Jurkat, Clone E6-1 (cell line): ENCODE measurements at regions not wholly inside any gene's neighbourhood (a gene's known extent, or its start where the extent isn't known, plus 50 kb on each side); places are given as distances from the start of the nearest gene placed in this dataset.
"Not testable (repeated sequence)": the region's sequence is repeated elsewhere in the genome, so short reads cannot be mapped to it uniquely, and the experiment has no call there.

Source experiments
- DNase-seq: peaks from one replicate; pipeline ENCODE4 v3.0.0-alpha.2; 2011; ENCODE audit warnings: low read depth, low spot score
- H3K4me3 ChIP-seq: 2 replicates; pipeline ENCODE4 v1.5.1; 2011; ENCODE audit warnings: mild to moderate bottlenecking, low read length, control low read depth, moderate library complexity

DNA sequence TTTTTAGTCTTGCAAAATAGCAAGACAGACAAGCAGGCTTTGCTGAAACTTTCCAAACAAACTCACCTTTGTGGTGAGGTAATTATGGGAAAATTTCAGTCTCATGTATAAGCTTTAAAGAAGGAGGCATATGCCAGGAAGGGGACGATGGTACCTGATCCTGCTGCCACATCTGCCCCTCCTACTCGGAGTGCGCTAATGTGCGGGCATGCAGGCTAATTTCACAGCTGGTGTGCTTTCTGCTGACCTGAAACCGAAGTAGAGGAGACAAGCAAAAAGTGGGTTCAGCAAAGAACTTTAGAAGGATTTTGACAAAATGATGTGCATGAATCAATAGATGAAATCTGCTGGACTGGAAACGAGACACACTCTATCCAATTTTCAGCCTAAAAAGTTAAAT, 117.1 kb upstream of the IRX4 start:
- H3K4me3 ChIP-seq, result no peak overlapping the region
- no peak for DNase-seq

DNA sequence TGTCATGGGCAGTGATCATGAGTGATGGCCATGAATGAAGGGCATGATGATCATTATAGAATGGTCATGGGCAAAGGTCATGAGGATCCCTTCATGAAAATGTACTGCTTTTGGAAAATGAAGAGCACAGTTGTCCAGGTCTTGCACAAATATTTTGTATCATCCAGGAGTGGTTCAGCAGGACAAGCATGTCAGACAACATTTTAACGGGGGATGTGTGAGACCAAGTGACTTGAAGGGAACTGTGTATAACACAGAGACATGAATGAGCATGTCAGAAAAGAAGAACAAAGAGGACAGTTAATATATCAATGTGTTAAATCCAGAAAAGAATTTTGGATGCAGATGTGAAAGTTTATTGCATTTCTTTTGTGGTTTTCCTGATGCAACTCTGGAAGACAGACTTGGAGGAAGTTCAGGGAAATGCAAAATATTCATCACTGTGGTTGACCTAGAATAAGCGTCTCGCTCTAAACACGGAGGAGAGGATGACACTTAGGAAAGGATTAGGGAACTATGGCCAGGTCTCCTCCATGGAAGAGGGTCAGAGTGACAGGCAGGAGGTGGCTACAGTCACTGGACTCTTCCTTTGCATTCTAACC, 116.1 kb upstream of the IRX4 start:
- no peak overlapping the region for H3K4me3 ChIP-seq
- DNase-seq, result no peak

DNA sequence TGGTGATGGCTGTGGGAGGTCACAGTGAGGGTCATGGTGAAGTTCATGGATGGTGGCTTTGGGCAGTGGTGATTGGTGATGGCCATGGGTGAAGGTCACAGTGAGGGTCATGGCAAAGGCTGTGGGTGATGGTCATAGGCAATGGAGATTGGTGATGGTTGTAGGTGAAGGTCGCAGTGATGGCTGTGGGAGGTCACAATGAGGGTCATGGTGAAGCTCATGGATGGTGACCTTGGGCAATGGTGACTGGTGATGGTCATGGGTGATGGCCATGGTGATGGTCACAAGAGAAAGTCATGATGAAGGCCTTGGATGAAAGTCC, 115.6 kb upstream of the IRX4 start:
- no peak overlapping the region for H3K4me3 ChIP-seq
- DNase-seq, result no peak

DNA sequence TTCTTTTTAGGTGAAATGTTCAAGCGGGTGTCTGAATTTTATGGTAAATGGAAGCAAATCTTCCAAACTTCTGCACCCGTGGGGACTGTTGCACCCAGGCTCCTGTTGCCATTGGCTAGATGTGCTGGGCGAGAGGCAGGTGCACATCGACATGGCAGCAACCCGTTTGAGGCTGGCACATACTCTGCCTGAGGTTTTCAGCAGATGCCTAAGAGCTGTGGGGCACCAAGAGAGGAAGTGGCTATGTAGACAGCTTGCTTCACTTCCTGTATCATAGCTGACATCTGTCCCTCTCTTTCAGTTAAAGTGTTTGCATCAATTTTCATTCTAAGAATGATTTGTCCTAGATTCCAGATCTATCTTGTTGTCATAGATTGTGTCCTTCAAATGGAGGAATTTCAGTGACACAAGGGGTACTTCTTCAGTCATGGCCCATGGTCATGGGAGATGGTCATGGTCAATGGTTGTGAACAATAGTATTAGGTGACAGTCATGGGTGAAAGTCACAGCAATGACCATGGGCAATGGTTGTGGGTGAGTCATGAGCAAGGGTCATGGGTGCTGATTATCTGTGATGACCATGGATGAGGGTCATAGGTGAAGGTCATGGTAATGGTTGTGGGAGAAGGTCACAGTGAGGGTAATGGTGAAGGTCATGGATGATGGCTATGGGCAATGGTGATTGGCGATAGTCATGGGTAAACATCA, 115.1 kb upstream of the IRX4 start:
- H3K4me3 ChIP-seq, result no peak overlapping the region
- DNase-seq, result peak; percentile 96

DNA sequence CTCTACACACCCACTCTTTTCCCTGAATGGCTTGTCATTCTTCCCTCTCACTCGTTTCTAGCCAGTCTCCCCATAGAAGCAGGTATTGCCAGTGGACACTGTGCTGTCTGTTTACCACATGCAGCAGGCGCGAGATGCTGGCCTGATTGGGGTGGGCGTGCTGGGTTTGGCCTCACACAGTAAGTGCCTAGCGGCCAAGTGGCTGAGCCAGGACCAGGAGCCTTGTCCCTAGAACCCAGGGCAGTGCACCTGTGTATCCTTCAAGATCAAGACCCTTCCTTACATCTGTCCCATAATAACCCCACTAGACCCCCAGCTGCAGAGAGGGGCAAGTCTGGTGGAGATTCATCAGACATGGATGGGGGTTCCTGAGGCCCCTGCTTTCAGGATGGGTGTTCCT, 112.8 kb upstream of the IRX4 start:
- DNase-seq, result no peak
- H3K4me3 ChIP-seq, result no peak overlapping the region

DNA sequence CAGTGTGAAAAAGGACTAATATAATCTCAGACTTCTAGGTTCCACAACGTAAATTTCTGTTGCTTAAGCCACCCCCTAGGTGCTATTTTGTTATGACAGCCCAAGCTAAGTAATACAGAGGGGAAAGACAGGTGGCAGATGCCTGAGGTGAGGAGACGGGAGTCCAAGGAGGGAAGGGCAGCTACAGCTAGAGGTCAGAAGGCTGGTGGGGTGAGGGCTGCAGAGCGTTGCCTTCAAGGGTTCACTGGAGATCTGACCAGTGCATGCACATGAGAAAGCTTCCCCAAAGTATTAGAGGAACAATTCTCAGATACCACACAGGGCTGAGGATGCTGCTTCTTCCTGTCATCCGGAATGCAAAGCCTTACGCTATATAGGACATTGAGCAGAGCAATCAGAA, 104.7 kb upstream of the IRX4 start:
- H3K4me3 ChIP-seq, result no peak overlapping the region
- no peak for DNase-seq

DNA sequence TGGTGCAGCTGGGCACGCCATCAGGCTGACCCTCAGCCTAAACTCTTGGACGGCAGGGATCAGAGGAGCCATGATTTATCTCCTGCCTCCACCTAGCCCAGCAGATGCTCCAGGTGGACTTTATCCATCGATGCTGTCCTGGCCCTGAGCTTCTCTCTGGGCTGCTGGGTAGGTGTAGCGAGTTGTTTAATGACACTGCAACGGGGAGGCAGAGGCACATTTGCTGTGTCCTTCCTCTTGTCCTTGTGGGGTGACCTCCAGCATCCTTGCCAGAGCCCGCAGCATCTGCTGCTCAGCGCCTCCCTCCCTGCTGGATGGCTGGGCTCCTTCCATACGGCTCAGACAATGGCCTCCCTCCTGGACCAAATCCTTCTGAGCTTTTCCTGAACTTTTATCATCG, 103.1 kb upstream of the IRX4 start:
- H3K4me3 ChIP-seq, result no peak overlapping the region
- DNase-seq, result no peak

DNA sequence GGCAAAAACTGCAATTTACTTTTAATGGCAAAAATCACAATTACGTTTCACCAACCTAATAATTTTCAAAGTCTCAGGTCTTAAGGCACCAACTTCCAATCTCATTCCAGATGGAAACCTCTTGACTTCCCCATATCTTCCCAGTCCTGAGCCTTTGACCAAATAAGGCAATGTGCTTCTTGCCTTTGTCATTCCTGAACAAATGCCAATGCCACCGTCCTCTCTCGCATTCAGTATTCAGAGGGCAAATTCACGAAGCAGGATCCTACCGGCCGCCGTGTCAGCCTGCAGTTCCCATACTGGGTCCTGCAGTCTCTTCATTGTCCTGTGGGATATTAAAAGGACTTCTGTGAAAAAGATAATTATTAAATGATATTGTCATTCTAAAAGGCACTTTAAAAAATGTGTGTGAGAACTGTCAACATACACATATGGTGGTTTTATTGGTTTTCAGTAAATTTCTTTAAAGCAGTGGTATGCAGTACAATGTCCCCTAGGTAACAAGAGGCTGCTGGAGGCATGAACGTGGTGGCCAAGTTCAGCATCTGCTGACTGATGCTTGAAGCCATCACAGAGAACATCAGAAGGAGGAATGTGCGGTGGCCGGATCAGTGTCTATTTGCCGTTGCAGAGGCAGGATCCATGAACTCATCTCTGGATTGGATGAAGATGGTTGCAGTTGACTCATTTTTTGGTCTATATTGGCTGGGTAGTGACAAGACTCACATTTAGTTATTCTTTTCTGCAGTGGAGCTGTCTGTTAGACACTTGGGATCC, 101.4 kb upstream of the IRX4 start:
- no peak overlapping the region for H3K4me3 ChIP-seq
- DNase-seq, result no peak

DNA sequence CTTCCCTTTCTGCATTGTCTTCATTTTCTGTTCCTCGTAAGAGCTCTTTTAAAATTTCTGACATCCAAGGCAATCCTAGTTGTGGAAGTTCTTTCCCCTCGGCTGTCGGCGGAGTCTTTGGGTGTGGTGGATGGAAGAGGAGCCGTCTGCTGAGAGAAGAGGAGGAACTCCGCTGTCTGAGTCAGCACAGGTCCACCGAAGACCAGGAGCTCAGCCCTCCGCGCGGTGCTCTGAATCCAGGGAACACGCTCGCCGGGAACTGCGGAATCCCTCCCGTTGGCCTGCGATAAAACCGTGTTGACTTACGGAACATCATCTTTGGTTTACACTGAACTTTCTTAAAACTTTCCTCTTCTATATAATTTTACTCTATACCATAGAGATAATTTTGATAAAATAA, 100.7 kb upstream of the IRX4 start:
- H3K4me3 ChIP-seq, result no peak overlapping the region
- no peak for DNase-seq

DNA sequence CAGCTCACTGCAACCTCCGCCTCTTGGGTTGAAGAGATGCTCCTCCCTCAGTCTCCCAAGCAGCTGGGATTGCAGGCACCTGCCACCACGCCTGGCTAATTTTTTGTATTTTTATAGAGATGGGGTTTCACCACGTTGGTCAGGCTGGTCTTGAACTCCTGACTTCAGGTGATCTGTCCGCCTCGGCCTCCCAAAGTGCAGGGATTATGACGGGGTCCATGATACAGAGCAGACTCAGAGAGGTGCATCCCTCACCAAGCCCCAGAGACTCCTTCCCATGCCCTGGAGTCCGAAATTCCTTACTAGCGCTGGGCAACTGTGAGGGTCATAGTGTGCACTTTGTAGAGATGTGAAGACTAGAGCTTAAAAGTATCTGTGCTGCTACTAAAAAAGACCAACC, 99.8 kb upstream of the IRX4 start:
- H3K4me3 ChIP-seq, DNase-seq: not testable (repeated sequence)

DNA sequence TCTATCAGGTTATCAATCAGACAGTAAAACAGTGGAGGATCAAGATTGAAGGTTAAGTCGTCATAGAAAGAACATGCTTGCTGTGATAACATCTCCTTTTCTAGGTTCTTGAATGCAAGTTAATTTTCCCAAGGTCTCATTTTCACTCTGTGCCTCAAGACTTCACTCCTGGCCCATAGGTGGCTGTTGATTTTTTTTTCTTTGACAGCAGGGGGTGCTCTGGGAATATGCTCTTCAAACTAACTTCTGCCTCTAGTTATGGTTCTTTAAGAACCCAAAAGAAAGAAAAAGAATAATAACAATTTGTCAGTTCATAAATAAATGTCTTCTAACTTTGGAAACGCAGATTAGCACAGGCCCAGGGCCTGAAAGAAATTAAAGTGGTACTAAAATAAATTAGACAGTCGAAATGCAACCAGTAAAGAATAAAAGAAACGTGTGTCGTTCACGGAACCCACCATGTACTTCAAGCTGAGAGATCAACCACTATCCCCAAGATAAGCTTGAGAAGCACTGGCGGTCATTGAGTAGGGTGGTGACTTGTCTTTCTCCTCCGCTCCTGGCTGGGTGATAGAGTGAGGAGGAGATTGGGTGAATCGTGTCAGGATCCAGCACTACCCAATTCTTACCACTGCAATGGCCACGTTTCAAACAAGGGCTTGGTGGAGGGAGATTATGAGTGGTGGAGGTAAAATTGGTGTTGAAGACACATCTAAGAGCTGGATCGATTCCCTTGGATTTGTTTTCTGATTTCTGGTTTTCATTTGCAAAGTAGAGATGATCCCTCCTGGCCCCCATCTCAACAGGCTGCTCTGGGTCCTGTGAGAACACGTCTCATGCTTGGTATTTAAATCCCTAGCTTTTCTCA, 93.4 kb upstream of the IRX4 start:
- peak; percentile 74 for DNase-seq
- H3K4me3 ChIP-seq, result no peak overlapping the region

DNA sequence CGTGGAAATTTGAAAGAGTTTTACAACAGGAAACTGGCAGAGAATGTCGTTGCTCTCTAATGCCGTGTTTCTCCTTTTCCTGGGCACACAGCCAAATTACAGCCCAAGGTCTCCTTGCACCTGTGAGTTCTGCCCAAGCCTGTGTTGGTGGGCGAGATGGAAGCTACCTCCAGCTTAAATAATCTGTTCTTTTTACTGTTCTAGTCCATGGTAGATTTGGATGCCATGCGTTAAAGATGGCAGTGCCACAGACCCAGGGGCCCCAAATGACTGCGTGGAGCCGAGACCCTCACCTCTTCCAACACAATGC, 92.6 kb upstream of the IRX4 start:
- peak; percentile 74 for DNase-seq
- H3K4me3 ChIP-seq, result peak overlapping the region; percentile 13; the same call in 1 of the 2 replicates

DNA sequence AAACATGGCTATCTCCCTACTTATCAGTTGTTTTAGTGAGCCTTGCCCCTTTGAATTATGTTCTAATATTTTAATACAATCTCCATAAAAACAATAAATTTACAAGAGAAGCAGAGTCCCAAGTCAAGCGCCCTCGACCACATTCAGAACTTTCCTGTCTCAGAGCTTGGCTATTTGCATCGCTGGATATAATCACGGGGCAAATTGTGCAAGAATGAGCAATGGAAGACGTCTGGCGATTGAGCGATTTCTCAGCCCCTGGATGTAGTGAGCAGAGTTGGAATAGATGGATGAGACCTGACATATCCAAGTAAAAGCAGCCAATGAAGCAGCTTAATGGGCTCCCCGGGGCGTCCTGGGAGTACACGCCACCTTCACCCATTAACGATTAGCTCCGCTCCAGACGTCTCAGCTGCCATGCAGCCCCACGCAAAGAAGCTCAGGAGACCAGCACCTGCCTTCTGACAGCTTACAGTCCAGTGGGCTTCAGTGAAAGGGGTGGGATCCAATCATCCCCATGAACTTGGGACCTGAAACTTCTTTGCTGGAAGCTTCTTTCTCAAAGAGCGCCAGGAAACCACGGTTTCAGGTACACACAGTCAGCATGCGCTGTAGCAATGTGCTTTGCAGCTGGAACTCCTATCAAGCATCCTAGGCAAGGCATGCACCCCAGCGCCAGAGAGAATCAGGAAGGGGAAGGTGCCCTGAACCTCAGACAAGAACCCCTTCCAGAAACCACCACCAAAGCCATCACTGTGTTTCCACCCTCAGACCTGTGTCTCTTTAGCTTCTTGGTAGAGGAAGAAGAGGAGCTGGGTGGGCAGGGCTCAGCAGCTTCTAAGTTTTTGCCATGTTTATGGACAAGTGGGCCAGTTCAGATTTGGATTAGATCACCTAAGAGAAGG, 92.0 kb upstream of the IRX4 start:
- H3K4me3 ChIP-seq, result peak overlapping the region; percentile 13; the same call in 1 of the 2 replicates
- DNase-seq, result peak; percentile 50

DNA sequence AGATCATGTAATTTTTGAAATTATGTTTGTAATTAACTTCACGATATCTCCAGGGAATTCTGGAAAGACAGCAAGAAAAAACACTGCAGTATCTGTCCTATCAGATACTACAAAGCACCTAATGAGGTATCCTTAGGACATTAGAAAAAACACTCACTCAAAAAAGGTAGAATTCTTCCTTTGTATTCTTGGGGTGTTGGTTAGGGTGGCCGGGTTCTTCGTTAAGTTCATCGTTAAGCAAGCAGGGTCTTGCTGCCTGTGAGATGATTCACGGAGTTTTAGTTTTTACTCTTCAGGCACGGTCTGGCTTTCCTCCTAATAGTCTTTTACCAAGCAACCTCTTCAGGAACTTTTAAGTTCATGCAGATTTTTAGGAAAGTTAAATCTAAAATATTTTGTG, 91.4 kb upstream of the IRX4 start:
- DNase-seq, result no peak
- H3K4me3 ChIP-seq, result no peak overlapping the region

DNA sequence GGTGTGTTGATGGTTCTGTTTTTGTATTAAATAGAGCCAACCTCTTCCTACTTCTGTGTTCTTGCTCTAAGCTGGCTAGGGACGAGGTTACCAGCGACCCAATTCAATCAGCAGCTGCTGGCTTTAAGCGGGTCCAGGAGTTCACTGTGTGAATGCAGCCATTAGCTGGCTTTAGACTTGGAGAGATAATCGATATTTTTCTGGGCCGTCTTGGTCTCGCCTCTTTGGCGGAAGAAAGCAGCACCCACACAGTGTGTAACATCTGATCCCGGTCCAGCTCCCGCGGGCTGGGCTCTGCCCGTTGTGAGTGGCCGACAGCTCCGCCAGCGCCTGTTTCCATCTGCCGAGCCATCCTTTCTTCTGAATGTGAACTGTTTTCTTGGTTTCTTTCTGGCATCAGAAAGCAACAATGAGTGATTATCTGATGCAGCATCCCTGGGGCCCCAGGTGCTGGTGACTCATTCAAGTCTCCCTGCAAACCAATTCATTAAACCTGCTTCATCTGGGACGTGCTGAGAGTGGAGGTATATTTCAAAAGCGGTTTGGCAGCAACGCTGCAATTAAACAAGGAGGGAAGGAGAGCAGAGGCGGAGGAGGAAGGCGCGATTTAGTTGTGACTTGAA, 90.8 kb upstream of the IRX4 start:
- no peak overlapping the region for H3K4me3 ChIP-seq
- peak; percentile 74 for DNase-seq

DNA sequence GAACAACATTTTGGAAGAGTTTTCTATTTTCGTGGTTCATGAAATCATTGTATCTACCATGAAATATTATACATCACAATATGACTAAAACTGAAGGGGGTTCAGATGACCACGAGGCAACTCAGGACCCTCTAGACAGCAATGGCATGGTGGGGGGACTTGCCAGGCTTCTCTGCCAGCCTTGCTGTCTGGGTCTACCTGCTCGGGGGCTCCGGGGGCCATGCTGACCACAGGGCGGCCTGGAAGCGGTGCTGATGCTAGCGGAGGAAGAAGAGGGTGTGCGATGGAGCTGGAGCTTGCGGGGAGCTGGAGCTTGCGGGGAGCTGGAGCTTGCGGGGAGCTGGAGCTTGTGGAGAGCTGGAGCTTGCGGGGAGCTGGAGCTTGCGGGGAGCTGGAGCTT, 89.2 kb upstream of the IRX4 start:
- no peak overlapping the region for H3K4me3 ChIP-seq
- DNase-seq, result no peak

DNA sequence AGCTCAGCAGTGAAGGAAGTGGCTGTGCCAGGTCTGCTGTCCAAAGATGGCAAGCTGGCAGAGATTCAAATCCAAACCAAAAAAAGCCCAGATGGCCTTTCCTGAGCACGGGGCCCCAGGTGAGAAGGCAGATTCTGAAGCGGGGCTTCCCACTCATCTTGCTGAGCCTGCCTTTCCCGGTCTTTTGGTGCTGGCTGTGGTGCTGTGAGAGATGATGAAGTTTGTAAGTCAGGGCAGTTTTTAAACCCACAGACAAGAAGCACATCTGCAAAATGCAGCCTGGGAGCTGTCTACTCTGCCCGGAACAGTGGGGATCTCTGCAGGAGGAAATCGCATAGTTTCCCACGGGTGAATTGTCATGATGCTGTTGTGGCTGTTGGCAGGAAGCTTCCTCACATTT, 85.0 kb upstream of the IRX4 start:
- H3K4me3 ChIP-seq, result peak overlapping the region; percentile 3; the same call in 1 of the 2 replicates
- DNase-seq, result peak; percentile 67

DNA sequence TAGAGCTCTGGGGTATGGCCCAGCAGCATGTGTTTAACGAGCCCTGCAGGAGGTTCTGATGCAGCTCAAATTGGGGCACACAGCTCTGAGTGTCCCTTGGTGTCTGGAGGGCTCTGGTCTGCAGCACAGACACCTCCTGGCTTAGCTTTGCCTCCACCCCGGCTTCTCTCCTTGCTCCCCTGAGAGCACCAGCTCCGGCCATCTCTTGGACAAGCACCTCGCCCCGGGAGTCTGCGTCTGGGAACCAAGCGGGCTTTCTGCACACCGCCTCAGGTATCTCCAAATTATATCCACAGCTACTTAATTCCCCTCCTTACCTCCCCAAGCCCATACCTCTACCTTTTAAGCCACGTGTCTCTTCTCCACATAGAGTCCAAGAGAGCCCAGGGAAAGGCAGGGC, 83.7 kb upstream of the IRX4 start:
- DNase-seq, result no peak
- no peak overlapping the region for H3K4me3 ChIP-seq
